Heart left ventricle (tissue), 13 donors: ENCODE measurements at regions not wholly inside any gene's neighbourhood (a gene's known extent, or its start where the extent isn't known, plus 50 kb on each side); places are given as distances from the start of the nearest gene placed in this dataset.

Source experiments
- CTCF ChIP-seq, 12 donors: fragments of 200-600 bp; sonication (generic) in 4 of 12; IDR thresholded peaks; one replicate each; pipeline versions ENCODE4 v1.5.0 to v1.8.0; 2018 to 2022; ENCODE audit warnings: antibody characterized with exemption in 12 of 12, mild to moderate bottlenecking in 5 of 12
- POLR2A ChIP-seq, 2 donors: fragments of 450-650 bp; IDR thresholded peaks; one replicate each; pipeline ENCODE4 v1.6.1; 2017; ENCODE audit warnings: antibody characterized with exemption in 2 of 2, mild to moderate bottlenecking in 2 of 2, moderate library complexity in 2 of 2
- donor health status: ischemic (EF 13 %, LVEDD 7.1; RV severe dilation, severe dysfunction).
- donor health status: DM: no; HTN: yes; CAD: no.
- donor health status: DM: no; HTN: no; CAD: no.
- donor health status: ischemic (EF 25% LVEDD 6.9; RV normal size, moderate dysfunction).
- donor health status: ischemic (EF 25% LVEDD 5.7; RV mildly dilated, moderate dysfunction).
- donor health status: ischemic (EF 35%, LVEDD 5.7; RV mildly dilated, moderate dysfunction).
- donor health status: nonischemic (EF 11% LVEDD 7.7; RV severe dilation, severe dysfunction).
- donor health status: DM: yes; HTN: yes; CAD: no.
- donor health status: PGD.
- donor health status: ischemic (EF 29% LVEDD 5.4; RV normal size, mild dysfunction).
- donor health status: nonischemic (EF 23%, LVEDD 6.1; RV moderate dilation, normal function).

- TF ChIP-seq CTCF (IDR thresholded peaks at IDR 0.05) (no peak), POLR2A (IDR thresholded peaks at IDR 0.05) (no peak)
Observed at GRCh38 chr3:43857361-43858293, 166.9 kb downstream of the ABHD5 start.
